GM23338 (cell line): ENCODE measurements at regions not wholly inside any gene's neighbourhood (a gene's known extent, or its start where the extent isn't known, plus 50 kb on each side); places are given as distances from the start of the nearest gene placed in this dataset.

Source experiments
- ETS1 ChIP-seq: IDR thresholded peaks from 2 replicates; pipeline ENCODE4 v1.6.1; 2016; ENCODE audit warnings: antibody characterized with exemption
- EZH2phosphoT487 ChIP-seq: fragments of 200-600 bp; sonication (generic); IDR thresholded peaks from one replicate; pipeline ENCODE4 v1.8.1; 2018; ENCODE audit warnings: antibody characterized with exemption; ENCODE audit not compliant: unreplicated experiment
- JUNB ChIP-seq: IDR thresholded peaks from one replicate; pipeline ENCODE4 v1.6.1; 2016; ENCODE audit warnings: antibody characterized with exemption; ENCODE audit not compliant: unreplicated experiment
- POLR2AphosphoS5 ChIP-seq: IDR thresholded peaks from 2 replicates; pipeline ENCODE4 v1.6.1; 2016; ENCODE audit warnings: antibody characterized with exemption, low read depth
- TF ChIP-seq, protein P1 (sequence below), 2 experiments: fragments of 200-600 bp in 1 of 2; sonication (generic) in 1 of 2; conservative IDR thresholded peaks; 2 replicates each; pipeline versions ENCODE4 v1.5.1 to v1.6.1; 2016 to 2017; ENCODE audit warnings: antibody characterized with exemption in 2 of 2, low read depth in 2 of 2, mild to moderate bottlenecking in 2 of 2, moderate library complexity in 1 of 2

- TF ChIP-seq, protein P1, sequence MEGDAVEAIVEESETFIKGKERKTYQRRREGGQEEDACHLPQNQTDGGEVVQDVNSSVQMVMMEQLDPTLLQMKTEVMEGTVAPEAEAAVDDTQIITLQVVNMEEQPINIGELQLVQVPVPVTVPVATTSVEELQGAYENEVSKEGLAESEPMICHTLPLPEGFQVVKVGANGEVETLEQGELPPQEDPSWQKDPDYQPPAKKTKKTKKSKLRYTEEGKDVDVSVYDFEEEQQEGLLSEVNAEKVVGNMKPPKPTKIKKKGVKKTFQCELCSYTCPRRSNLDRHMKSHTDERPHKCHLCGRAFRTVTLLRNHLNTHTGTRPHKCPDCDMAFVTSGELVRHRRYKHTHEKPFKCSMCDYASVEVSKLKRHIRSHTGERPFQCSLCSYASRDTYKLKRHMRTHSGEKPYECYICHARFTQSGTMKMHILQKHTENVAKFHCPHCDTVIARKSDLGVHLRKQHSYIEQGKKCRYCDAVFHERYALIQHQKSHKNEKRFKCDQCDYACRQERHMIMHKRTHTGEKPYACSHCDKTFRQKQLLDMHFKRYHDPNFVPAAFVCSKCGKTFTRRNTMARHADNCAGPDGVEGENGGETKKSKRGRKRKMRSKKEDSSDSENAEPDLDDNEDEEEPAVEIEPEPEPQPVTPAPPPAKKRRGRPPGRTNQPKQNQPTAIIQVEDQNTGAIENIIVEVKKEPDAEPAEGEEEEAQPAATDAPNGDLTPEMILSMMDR (conservative IDR thresholded peaks at IDR 0.05; ENCODE audit: low read depth in 2 of 2): no peak
- TF ChIP-seq ETS1 (no peak), POLR2AphosphoS5 (no peak), JUNB (no peak), EZH2phosphoT487 (no peak)
Observed at GRCh38 chr3:178907081-178907480, 164.5 kb downstream of the ZMAT3 start.
